GM23338 (cell line): ENCODE measurements at regions not wholly inside any gene's neighbourhood (a gene's known extent, or its start where the extent isn't known, plus 50 kb on each side); places are given as distances from the start of the nearest gene placed in this dataset.

Experiments
- ATAC-seq: fragments of 200-7000 bp; cut with Tn5 transposase; 3 replicates; pipeline ENCODE4 v1.9.1; 2020
- DNase-seq: peaks from one replicate; pipeline ENCODE4 v3.0.0-alpha.2; 2015; ENCODE audit warnings: low spot score
- H2AFZ ChIP-seq: fragments of 200-600 bp; sonication (generic); 2 replicates; pipeline ENCODE4 v1.8.0; 2016; ENCODE audit warnings: antibody characterized with exemption, mild to moderate bottlenecking, moderate library complexity
- H3F3A ChIP-seq: fragments of 200-600 bp; sonication (generic); replicated peaks from 2 replicates; pipeline ENCODE4 v1.8.0; 2017; ENCODE audit warnings: antibody characterized with exemption, mixed run types, low read depth
- H3K27ac ChIP-seq: fragments of 200-600 bp; sonication (generic); 2 replicates; pipeline ENCODE4 v1.6.1; 2016; ENCODE audit warnings: low read depth
- H3K27me3 ChIP-seq: fragments of 200-600 bp; sonication (generic); 2 replicates; pipeline ENCODE4 v1.8.0; 2016; ENCODE audit warnings: mild to moderate bottlenecking, mixed run types, moderate library complexity; ENCODE audit not compliant: insufficient read depth
- H3K36me3 ChIP-seq: fragments of 200-600 bp; sonication (generic); 2 replicates; pipeline ENCODE4 v1.8.0; 2016; ENCODE audit warnings: mild to moderate bottlenecking; ENCODE audit not compliant: insufficient read depth
- H3K4me1 ChIP-seq: fragments of 200-600 bp; sonication (generic); 2 replicates; pipeline ENCODE4 v1.8.0; 2016; ENCODE audit warnings: mild to moderate bottlenecking, moderate library complexity; ENCODE audit not compliant: insufficient read depth
- H3K4me2 ChIP-seq: fragments of 200-600 bp; sonication (generic); 2 replicates; pipeline ENCODE4 v1.7.1; 2017; ENCODE audit warnings: mixed run types
- H3K4me3 ChIP-seq: fragments of 200-600 bp; sonication (generic); 2 replicates; pipeline ENCODE4 v1.6.1; 2016; ENCODE audit warnings: mixed run types
- H3K79me2 ChIP-seq: fragments of 200-600 bp; sonication (generic); replicated peaks from 2 replicates; pipeline ENCODE4 v1.8.0; 2017; ENCODE audit warnings: mild to moderate bottlenecking; ENCODE audit not compliant: insufficient read depth
- H3K9me2 ChIP-seq: fragments of 200-600 bp; sonication (generic); 2 replicates; pipeline ENCODE4 v1.8.0; 2017; ENCODE audit not compliant: insufficient read depth
- H4K20me1 ChIP-seq: fragments of 200-600 bp; sonication (generic); replicated peaks from 2 replicates; pipeline ENCODE4 v1.8.0; 2017; ENCODE audit warnings: mild to moderate bottlenecking; ENCODE audit not compliant: insufficient read depth
- H3K27ac Mint-ChIP-seq: 2 replicates; pipeline ENCODE4 v1.8.0; 2020; ENCODE audit warnings: inconsistent platforms, mild to moderate bottlenecking, moderate library complexity, mixed read lengths
- H3K27me3 Mint-ChIP-seq: 3 replicates; pipeline ENCODE4 v1.8.0; 2022; ENCODE audit warnings: low read depth, mild to moderate bottlenecking, moderate library complexity, mixed read lengths, inconsistent platforms; ENCODE audit not compliant: insufficient read depth, poor library complexity
- H3K36me3 Mint-ChIP-seq: 3 replicates; pipeline ENCODE4 v1.8.0; 2021; ENCODE audit warnings: low read depth, mild to moderate bottlenecking, inconsistent platforms, moderate library complexity, mixed read lengths
- H3K4me1 Mint-ChIP-seq: 3 replicates; pipeline ENCODE4 v1.8.0; 2020; ENCODE audit warnings: mild to moderate bottlenecking, inconsistent platforms, mixed read lengths
- H3K4me3 Mint-ChIP-seq: 3 replicates; pipeline ENCODE4 v1.8.0; 2021; ENCODE audit warnings: moderate library complexity, mild to moderate bottlenecking, inconsistent platforms, mixed read lengths
- H3K9me3 Mint-ChIP-seq: 3 replicates; pipeline ENCODE4 v1.8.0; 2020; ENCODE audit warnings: moderate library complexity, mild to moderate bottlenecking, inconsistent platforms, mixed read lengths
- JUNB ChIP-seq: IDR thresholded peaks from one replicate; pipeline ENCODE4 v1.6.1; 2016; ENCODE audit warnings: antibody characterized with exemption; ENCODE audit not compliant: unreplicated experiment
- NANOG ChIP-seq: IDR thresholded peaks from 2 replicates; pipeline ENCODE4 v1.6.1; 2016; ENCODE audit warnings: antibody characterized with exemption, borderline replicate concordance
- POLR2AphosphoS5 ChIP-seq: IDR thresholded peaks from 2 replicates; pipeline ENCODE4 v1.6.1; 2016; ENCODE audit warnings: antibody characterized with exemption, low read depth
- ZNF331 ChIP-seq: fragments of 250-450 bp; sonication (Bioruptor Pico); IDR thresholded peaks from 2 replicates; pipeline ENCODE4 v1.5.0; 2020; ENCODE audit warnings: low read depth, mild to moderate bottlenecking, moderate library complexity
- TF ChIP-seq, protein P1 (sequence below): fragments of 250-450 bp; sonication (Bioruptor Pico); IDR thresholded peaks from 2 replicates; pipeline ENCODE4 v1.5.0; 2020; ENCODE audit warnings: mild to moderate bottlenecking, moderate library complexity
- TF ChIP-seq, protein P2 (sequence below): IDR thresholded peaks from 2 replicates; pipeline ENCODE4 v1.6.1; 2016; ENCODE audit warnings: antibody characterized with exemption
- TF ChIP-seq, protein P3 (sequence below): IDR thresholded peaks from one replicate; pipeline ENCODE4 v1.6.1; 2018; ENCODE audit warnings: antibody characterized with exemption; ENCODE audit not compliant: unreplicated experiment

DNA sequence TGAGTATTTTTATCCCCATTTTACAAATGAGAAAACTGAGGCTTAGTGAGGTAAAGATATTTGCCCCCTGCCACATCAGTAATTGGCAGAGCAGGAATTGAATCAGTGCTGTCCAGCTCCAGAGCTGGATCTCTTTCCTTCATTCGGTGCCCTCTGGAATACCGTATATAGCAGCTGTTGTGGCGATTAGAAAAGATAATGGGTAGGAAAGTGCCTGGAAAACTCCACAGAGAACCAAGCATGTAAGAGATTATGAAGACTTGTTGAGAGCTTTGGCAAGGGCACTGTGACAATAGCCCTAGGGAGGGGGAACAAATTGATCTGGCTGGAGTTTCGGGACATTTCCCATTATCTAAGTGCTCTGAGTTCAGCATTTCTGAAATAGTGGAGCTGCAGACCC lies 82.5 kb upstream of the TEAD1 start:
- peaks cover 6% of the 10 kb centered on the region for H3K4me1 ChIP-seq
- no peaks in the 10 kb centered on the region for H4K20me1 ChIP-seq
- H3K36me3 ChIP-seq = no peaks in the 10 kb centered on the region
- Mint-ChIP-seq H3K4me3 (no peak overlapping the region), H3K27ac (no peak overlapping the region), H3K36me3 (no peaks in the 10 kb centered on the region), H3K9me3 (peaks cover 3% of the 10 kb centered on the region; the same call in 1 of the 3 replicates), H3K4me1 (peaks cover 15% of the 10 kb centered on the region), H3K27me3 (peaks cover 3% of the 10 kb centered on the region)
- no peaks in the 10 kb centered on the region for H3K9me2 ChIP-seq
- H3K4me3 ChIP-seq = no peak overlapping the region
- no peak overlapping the region for H2AFZ ChIP-seq
- H3F3A ChIP-seq = no peaks in the 10 kb centered on the region
- H3K4me2 ChIP-seq = no peak overlapping the region
- H3K79me2 ChIP-seq = no peaks in the 10 kb centered on the region
- no peak overlapping the region for H3K27ac ChIP-seq
- 0 out of 2 replicates have a peak, but pooled peaks cover 10% of the 10 kb centered on the region for H3K27me3 ChIP-seq
- ATAC-seq (no peak), DNase-seq (no peak)
- TF ChIP-seq, protein P1, sequence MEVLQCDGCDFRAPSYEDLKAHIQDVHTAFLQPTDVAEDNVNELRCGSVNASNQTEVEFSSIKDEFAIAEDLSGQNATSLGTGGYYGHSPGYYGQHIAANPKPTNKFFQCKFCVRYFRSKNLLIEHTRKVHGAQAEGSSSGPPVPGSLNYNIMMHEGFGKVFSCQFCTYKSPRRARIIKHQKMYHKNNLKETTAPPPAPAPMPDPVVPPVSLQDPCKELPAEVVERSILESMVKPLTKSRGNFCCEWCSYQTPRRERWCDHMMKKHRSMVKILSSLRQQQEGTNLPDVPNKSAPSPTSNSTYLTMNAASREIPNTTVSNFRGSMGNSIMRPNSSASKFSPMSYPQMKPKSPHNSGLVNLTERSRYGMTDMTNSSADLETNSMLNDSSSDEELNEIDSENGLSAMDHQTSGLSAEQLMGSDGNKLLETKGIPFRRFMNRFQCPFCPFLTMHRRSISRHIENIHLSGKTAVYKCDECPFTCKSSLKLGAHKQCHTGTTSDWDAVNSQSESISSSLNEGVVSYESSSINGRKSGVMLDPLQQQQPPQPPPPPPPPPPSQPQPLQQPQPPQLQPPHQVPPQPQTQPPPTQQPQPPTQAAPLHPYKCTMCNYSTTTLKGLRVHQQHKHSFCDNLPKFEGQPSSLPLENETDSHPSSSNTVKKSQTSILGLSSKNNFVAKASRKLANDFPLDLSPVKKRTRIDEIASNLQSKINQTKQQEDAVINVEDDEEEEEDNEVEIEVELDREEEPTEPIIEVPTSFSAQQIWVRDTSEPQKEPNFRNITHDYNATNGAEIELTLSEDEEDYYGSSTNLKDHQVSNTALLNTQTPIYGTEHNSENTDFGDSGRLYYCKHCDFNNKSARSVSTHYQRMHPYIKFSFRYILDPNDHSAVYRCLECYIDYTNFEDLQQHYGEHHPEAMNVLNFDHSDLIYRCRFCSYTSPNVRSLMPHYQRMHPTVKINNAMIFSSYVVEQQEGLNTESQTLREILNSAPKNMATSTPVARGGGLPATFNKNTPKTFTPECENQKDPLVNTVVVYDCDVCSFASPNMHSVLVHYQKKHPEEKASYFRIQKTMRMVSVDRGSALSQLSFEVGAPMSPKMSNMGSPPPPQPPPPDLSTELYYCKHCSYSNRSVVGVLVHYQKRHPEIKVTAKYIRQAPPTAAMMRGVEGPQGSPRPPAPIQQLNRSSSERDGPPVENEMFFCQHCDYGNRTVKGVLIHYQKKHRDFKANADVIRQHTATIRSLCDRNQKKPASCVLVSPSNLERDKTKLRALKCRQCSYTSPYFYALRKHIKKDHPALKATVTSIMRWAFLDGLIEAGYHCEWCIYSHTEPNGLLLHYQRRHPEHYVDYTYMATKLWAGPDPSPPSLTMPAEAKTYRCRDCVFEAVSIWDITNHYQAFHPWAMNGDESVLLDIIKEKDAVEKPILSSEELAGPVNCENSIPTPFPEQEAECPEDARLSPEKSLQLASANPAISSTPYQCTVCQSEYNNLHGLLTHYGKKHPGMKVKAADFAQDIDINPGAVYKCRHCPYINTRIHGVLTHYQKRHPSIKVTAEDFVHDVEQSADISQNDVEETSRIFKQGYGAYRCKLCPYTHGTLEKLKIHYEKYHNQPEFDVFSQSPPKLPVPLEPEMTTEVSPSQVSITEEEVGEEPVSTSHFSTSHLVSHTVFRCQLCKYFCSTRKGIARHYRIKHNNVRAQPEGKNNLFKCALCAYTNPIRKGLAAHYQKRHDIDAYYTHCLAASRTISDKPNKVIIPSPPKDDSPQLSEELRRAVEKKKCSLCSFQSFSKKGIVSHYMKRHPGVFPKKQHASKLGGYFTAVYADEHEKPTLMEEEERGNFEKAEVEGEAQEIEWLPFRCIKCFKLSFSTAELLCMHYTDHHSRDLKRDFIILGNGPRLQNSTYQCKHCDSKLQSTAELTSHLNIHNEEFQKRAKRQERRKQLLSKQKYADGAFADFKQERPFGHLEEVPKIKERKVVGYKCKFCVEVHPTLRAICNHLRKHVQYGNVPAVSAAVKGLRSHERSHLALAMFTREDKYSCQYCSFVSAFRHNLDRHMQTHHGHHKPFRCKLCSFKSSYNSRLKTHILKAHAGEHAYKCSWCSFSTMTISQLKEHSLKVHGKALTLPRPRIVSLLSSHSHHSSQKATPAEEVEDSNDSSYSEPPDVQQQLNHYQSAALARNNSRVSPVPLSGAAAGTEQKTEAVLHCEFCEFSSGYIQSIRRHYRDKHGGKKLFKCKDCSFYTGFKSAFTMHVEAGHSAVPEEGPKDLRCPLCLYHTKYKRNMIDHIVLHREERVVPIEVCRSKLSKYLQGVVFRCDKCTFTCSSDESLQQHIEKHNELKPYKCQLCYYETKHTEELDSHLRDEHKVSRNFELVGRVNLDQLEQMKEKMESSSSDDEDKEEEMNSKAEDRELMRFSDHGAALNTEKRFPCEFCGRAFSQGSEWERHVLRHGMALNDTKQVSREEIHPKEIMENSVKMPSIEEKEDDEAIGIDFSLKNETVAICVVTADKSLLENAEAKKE = no peak
- TF ChIP-seq NANOG = no peak

DNA sequence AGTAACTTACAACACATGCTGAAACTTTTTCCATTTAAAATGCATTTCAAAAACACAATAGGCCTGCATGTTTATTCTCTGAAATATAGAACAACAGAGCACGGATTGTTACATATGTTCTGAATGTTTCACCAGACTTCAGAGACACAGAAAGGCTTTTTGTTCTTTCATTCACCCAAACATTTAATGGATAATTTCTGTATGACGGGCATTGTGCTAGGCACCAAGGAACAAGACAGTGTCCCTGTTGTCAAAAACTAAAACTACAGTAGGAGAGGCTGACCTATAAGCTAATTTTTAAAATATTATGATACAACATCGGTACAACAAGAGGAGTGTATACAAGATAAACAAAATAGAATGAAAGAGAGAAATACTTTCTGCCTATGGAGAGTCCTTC lies 81.9 kb upstream of the TEAD1 start:
- Histone ChIP-seq H3K4me2 (no peak overlapping the region), H3K9me2 (no peaks in the 10 kb centered on the region), H3K27me3 (0 out of 2 replicates have a peak, but pooled peaks cover 10% of the 10 kb centered on the region), H3K4me3 (no peak overlapping the region), H2AFZ (no peak overlapping the region), H4K20me1 (no peaks in the 10 kb centered on the region), H3K27ac (no peak overlapping the region), H3K36me3 (no peaks in the 10 kb centered on the region), H3F3A (no peaks in the 10 kb centered on the region), H3K79me2 (no peaks in the 10 kb centered on the region), H3K4me1 (peaks cover under 1% of the 10 kb centered on the region)
- H3K36me3 Mint-ChIP-seq = no peaks in the 10 kb centered on the region
- peaks cover 10% of the 10 kb centered on the region; the same call in 2 of the 3 replicates for H3K4me1 Mint-ChIP-seq
- no peak for ATAC-seq
- H3K27ac Mint-ChIP-seq = no peak overlapping the region
- DNase-seq = no peak
- no peak overlapping the region for H3K4me3 Mint-ChIP-seq
- H3K9me3 Mint-ChIP-seq = peaks cover 3% of the 10 kb centered on the region; the same call in 1 of the 3 replicates
- peaks cover 2% of the 10 kb centered on the region for H3K27me3 Mint-ChIP-seq
- TF ChIP-seq POLR2AphosphoS5 (no peak), JUNB (no peak), ZNF331 (CRISPR knock-in tag) (no peak)
- TF ChIP-seq, protein P2, sequence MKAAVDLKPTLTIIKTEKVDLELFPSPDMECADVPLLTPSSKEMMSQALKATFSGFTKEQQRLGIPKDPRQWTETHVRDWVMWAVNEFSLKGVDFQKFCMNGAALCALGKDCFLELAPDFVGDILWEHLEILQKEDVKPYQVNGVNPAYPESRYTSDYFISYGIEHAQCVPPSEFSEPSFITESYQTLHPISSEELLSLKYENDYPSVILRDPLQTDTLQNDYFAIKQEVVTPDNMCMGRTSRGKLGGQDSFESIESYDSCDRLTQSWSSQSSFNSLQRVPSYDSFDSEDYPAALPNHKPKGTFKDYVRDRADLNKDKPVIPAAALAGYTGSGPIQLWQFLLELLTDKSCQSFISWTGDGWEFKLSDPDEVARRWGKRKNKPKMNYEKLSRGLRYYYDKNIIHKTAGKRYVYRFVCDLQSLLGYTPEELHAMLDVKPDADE = no peak
- TF ChIP-seq, protein P3, sequence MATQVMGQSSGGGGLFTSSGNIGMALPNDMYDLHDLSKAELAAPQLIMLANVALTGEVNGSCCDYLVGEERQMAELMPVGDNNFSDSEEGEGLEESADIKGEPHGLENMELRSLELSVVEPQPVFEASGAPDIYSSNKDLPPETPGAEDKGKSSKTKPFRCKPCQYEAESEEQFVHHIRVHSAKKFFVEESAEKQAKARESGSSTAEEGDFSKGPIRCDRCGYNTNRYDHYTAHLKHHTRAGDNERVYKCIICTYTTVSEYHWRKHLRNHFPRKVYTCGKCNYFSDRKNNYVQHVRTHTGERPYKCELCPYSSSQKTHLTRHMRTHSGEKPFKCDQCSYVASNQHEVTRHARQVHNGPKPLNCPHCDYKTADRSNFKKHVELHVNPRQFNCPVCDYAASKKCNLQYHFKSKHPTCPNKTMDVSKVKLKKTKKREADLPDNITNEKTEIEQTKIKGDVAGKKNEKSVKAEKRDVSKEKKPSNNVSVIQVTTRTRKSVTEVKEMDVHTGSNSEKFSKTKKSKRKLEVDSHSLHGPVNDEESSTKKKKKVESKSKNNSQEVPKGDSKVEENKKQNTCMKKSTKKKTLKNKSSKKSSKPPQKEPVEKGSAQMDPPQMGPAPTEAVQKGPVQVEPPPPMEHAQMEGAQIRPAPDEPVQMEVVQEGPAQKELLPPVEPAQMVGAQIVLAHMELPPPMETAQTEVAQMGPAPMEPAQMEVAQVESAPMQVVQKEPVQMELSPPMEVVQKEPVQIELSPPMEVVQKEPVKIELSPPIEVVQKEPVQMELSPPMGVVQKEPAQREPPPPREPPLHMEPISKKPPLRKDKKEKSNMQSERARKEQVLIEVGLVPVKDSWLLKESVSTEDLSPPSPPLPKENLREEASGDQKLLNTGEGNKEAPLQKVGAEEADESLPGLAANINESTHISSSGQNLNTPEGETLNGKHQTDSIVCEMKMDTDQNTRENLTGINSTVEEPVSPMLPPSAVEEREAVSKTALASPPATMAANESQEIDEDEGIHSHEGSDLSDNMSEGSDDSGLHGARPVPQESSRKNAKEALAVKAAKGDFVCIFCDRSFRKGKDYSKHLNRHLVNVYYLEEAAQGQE = no peak
